Progenitor cell of endocrine pancreas (in vitro differentiated cells): ENCODE measurements at regions not wholly inside any gene's neighbourhood (a gene's known extent, or its start where the extent isn't known, plus 50 kb on each side); places are given as distances from the start of the nearest gene placed in this dataset.

Experiments
- DNase-seq: peaks from one replicate; pipeline ENCODE4 v3.0.0; 2021; ENCODE audit warnings: low spot score; ENCODE audit not compliant: unreplicated experiment
- H3K27ac Mint-ChIP-seq: 2 replicates; pipeline ENCODE4 v1.8.0; 2021; ENCODE audit warnings: mild to moderate bottlenecking, moderate library complexity, mixed read lengths
- H3K27me3 Mint-ChIP-seq: 2 replicates; pipeline ENCODE4 v1.8.0; 2021; ENCODE audit warnings: mixed read lengths
- H3K36me3 Mint-ChIP-seq: 2 replicates; pipeline ENCODE4 v1.8.0; 2022; ENCODE audit warnings: mixed read lengths; ENCODE audit not compliant: insufficient read depth
- H3K4me1 Mint-ChIP-seq: 2 replicates; pipeline ENCODE4 v1.8.0; 2021; ENCODE audit warnings: low read depth, mixed read lengths
- H3K4me3 Mint-ChIP-seq: 2 replicates; pipeline ENCODE4 v1.8.0; 2021; ENCODE audit warnings: low read depth, mild to moderate bottlenecking, moderate library complexity, mixed read lengths
- H3K9me3 Mint-ChIP-seq: 2 replicates; pipeline ENCODE4 v1.8.0; 2021; ENCODE audit warnings: low read depth, mixed read lengths
- TF ChIP-seq, protein P1 (sequence below): fragments of 200-600 bp; sonication (generic); IDR thresholded peaks from one replicate; pipeline ENCODE4 v1.5.0; 2021; ENCODE audit warnings: antibody characterized with exemption, mild to moderate bottlenecking; ENCODE audit not compliant: unreplicated experiment

DNA sequence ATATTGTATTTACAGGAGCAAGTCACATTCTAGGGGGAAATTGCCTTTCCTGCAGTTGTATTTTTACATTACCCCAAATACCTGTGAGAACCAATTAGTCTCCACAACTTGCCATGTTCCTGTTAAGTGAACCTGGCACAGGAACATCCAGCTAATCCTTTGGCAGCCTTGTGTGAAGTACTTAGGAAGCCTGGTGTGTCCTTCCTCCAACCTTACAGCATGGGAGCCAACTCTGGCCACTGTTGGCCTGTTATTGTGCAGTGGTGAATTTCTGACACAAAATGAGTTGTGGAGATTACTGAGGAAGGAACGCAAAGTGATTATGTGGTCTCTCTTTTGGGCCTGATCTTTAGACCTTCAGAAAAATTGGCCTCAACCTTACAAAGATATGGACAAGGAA is 238.0 kb upstream of the PITX2 start:
- H3K27me3 Mint-ChIP-seq, result no peaks in the 10 kb centered on the region
- DNase-seq, result no peak
- no peak overlapping the region for H3K4me3 Mint-ChIP-seq
- H3K9me3 Mint-ChIP-seq, result no peaks in the 10 kb centered on the region
- TF ChIP-seq, protein P1, sequence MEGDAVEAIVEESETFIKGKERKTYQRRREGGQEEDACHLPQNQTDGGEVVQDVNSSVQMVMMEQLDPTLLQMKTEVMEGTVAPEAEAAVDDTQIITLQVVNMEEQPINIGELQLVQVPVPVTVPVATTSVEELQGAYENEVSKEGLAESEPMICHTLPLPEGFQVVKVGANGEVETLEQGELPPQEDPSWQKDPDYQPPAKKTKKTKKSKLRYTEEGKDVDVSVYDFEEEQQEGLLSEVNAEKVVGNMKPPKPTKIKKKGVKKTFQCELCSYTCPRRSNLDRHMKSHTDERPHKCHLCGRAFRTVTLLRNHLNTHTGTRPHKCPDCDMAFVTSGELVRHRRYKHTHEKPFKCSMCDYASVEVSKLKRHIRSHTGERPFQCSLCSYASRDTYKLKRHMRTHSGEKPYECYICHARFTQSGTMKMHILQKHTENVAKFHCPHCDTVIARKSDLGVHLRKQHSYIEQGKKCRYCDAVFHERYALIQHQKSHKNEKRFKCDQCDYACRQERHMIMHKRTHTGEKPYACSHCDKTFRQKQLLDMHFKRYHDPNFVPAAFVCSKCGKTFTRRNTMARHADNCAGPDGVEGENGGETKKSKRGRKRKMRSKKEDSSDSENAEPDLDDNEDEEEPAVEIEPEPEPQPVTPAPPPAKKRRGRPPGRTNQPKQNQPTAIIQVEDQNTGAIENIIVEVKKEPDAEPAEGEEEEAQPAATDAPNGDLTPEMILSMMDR, result no peak
- H3K27ac Mint-ChIP-seq, result no peak overlapping the region
- H3K4me1 Mint-ChIP-seq, result no peaks in the 10 kb centered on the region
- H3K36me3 Mint-ChIP-seq, result no peaks in the 10 kb centered on the region

DNA sequence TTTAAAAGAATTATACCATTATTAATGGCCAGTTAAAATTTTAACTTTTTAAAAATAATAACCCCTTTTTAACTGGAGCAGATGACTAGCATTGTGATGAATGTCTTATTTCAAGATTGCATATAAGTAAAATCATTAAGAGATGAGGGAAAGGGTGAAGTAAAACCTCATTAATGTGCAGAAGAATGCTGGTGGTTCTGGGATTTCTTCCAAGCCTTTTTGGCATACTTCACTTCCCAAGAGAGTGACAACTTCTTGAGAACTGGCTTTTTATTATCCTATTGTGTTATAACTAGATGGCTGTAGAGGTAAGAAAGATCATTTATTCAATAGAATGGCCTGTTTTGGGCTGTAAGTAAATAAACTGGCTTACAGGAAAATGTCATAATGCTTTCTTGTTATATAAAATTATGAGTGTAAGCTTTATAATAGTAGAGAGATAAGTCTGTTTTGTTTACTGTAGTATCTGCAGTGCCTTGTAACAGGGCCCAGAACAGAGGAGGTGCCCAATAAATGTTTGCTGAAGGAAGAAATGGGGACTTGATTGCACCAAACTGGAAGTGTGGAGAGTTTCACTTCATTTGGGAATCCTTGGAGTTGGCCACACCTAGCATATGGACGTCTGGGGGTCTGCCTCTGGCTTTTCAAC is 242.9 kb upstream of the PITX2 start:
- no peak for DNase-seq
- Mint-ChIP-seq H3K9me3 (no peaks in the 10 kb centered on the region), H3K36me3 (no peaks in the 10 kb centered on the region), H3K4me1 (no peaks in the 10 kb centered on the region), H3K4me3 (no peak overlapping the region), H3K27me3 (no peaks in the 10 kb centered on the region), H3K27ac (no peak overlapping the region)
- TF ChIP-seq, protein P1, result no peak

DNA sequence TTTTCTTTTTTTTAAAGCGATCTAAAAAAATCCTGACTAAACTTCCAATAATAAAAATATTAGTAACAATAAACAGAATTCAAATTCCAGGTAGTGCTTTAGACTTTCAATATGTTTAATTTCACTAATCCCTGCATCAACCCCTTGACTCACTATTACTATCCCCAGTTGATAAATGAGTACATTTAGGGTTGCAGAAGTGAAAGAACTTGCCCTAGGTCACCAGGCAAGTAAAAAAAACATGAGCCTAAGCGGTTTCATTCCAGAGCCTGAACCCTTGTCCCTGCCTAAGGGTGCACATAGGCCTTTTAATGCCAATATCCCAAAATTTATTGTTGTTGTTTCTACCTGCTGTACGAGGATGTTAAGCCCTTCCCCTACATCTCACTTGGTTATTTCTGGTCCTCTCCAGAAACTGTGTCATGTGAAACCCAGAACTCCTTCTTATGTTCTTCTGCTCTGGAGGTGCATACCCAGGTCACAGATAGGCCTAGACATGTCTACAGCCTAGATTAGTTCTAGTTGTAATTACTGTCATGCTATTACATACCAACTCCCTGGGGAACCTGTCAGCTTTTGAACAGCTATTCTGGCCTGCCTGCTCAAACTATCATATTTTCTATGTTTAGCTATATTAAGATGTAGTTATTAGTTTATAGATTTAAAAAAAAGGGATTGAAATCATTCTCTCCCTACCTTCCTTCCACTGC is 244.5 kb upstream of the PITX2 start:
- TF ChIP-seq, protein P1, result no peak
- Mint-ChIP-seq H3K4me1 (no peaks in the 10 kb centered on the region), H3K36me3 (no peaks in the 10 kb centered on the region), H3K27ac (no peak overlapping the region), H3K9me3 (no peaks in the 10 kb centered on the region), H3K4me3 (no peak overlapping the region), H3K27me3 (no peaks in the 10 kb centered on the region)
- DNase-seq, result no peak

DNA sequence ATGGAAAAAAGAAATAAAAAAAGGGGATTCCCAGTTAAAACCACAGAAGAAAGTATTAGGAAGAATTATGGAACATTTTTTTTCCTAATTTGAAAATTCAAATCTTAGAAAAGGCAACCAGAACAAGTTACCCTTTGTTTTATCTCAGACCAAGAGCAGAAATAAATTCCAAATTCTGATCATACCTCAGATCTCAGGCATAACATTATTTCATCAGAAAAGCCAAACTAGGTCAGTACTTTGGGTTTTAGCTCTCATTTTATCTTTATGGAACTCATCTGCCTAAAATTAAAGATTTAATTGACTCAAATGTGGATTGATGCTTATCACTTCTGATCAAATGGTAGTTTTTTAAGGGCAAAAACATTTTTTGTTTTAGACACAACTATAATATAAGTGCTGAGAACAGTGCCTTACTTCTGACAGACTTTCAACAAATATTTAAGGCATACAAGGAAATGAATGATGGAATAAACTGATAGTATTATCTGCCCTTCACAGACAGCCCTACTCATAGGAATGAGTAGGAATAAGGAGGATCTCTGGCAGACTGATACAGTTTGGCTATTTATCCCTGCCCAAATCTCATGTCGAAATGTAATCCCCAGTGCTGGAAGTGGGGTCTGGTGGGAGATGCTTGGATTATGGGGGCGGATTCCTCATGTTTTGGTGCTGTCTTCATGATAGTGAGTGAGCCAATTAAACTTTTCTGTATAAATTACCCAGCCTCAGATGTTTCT is 245.3 kb upstream of the PITX2 start:
- H3K36me3 Mint-ChIP-seq, result no peaks in the 10 kb centered on the region
- TF ChIP-seq, protein P1, result no peak
- no peaks in the 10 kb centered on the region for H3K27me3 Mint-ChIP-seq
- DNase-seq, result no peak
- H3K9me3 Mint-ChIP-seq, result no peaks in the 10 kb centered on the region
- no peaks in the 10 kb centered on the region for H3K4me1 Mint-ChIP-seq
- H3K4me3 Mint-ChIP-seq, result no peak overlapping the region
- H3K27ac Mint-ChIP-seq, result no peak overlapping the region

DNA sequence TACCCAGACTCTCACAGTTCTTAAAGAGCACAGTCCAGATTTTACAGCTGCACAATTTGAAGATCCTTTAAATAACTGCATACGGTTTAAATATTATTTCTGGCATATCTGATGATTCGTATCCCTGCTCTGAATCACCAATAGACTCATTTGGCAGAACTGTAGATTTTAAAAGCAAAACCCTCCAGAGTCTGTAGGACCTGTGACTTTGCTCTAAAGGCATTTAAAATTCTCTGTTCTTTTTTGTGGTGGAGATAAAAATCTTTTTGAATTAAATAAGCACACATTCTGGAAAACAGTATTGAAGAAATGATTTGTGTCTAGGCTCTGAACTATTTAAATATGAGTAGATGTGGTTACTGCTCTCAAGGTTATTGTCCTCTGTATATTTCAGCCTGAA is 246.2 kb upstream of the PITX2 start:
- DNase-seq, result no peak
- no peaks in the 10 kb centered on the region for H3K27me3 Mint-ChIP-seq
- H3K4me3 Mint-ChIP-seq, result no peak overlapping the region
- no peaks in the 10 kb centered on the region for H3K4me1 Mint-ChIP-seq
- H3K27ac Mint-ChIP-seq, result no peak overlapping the region
- no peaks in the 10 kb centered on the region for H3K36me3 Mint-ChIP-seq
- no peaks in the 10 kb centered on the region for H3K9me3 Mint-ChIP-seq
- TF ChIP-seq, protein P1, result no peak
